ENCODE measurements at regions not wholly inside any gene's neighbourhood (a gene's known extent, or its start where the extent isn't known, plus 50 kb on each side); places are given as distances from the start of the nearest gene placed in this dataset.

DNA sequence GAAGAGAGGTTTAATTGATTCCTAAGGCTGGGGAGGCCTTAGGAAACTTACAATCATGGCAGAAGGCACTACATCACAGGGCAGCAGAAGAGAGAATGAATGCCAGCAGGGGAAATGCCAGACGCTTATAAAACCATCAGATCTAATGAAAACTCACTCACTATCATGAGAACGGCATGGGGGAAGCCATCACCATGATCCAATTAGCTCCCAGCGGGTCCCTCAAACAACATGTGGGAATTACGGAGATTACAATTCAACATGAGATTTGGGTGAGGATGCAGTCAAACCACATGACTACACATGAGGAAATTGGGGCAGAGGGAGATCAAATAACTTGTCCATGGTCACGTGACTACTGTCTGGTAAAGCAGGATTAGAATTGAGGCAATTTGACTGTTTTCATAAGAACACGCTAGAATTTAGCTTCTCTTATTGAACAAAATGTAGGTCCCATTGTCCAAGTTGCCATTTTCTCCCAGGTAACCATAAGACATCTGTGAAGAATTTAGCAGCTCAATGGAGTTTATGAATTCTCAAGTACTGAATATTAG lies 445.1 kb upstream of the CDH20 start:
- Histone ChIP-seq H3K4me2 (ENCODE audit: insufficient read depth in 1 of 2, low read depth in 2 of 2, low read length in 2 of 2) (no peak overlapping the region), H3K36me3 (ENCODE audit: control insufficient read depth in 2 of 4, insufficient read depth in 4 of 4, low read length in 3 of 4) (no peaks in the 10 kb centered on the region), H4K5ac (ENCODE audit: insufficient read length, low read depth, low read length) (no peak overlapping the region), H2BK20ac (ENCODE audit: low read length) (no peak overlapping the region), H3K4me1 (replicated peaks in 1 of 4; ENCODE audit: control insufficient read depth in 3 of 4, insufficient read depth in 4 of 4, low read length in 3 of 4) (no peaks in the 10 kb centered on the region), H3K9ac (replicated peaks in 1 of 4; ENCODE audit: extremely low read depth in 1 of 4, low read depth in 3 of 4, low read length in 3 of 4) (no peak overlapping the region), H2BK12ac (ENCODE audit: low read depth, low read length) (no peak overlapping the region), H3K4me3 (ENCODE audit: extremely low read depth in 1 of 4, insufficient read depth in 2 of 4, low read depth in 3 of 4, low read length in 4 of 4) (no peak overlapping the region), H2AFZ (ENCODE audit: low read length) (no peak overlapping the region), H3K9me3 (ENCODE audit: insufficient read depth in 2 of 2, low read depth in 1 of 2, low read length in 1 of 2) (no peaks in the 10 kb centered on the region), H4K20me1 (replicated peaks in 1 of 2; ENCODE audit: control insufficient read depth in 1 of 2, insufficient read depth in 2 of 2, low read length in 2 of 2) (no peaks in the 10 kb centered on the region), H2BK15ac (ENCODE audit: low read length) (no peak overlapping the region), H3K27me3 (replicated peaks in 1 of 4; ENCODE audit: control insufficient read depth in 3 of 4, extremely low read depth in 1 of 4, insufficient read depth in 3 of 4, low read length in 3 of 4) (peaks cover 0 to 1% (median 0%) of the 10 kb centered on the region in 4 experiments; a peak in 1 of 7 replicates), H2BK5ac (ENCODE audit: low read depth, low read length) (no peak overlapping the region), H2BK120ac (replicated peaks; ENCODE audit: low read depth, low read length) (no peak overlapping the region), H4K91ac (replicated peaks; ENCODE audit: insufficient read length, low read length) (no peak overlapping the region), H3K18ac (ENCODE audit: extremely low read depth, low read length) (no peak overlapping the region), H4K8ac (ENCODE audit: extremely low read depth, insufficient read depth, low read length) (no peak overlapping the region), H3K27ac (ENCODE audit: low read depth, low read length) (no peak overlapping the region), H3K23ac (ENCODE audit: insufficient read length) (no peak overlapping the region), H3K23me2 (ENCODE audit: low read depth, low read length) (no peaks in the 10 kb centered on the region), H2AK5ac (ENCODE audit: low read depth, low read length) (no peak overlapping the region), H3K79me2 (ENCODE audit: control insufficient read depth in 1 of 2, insufficient read depth in 2 of 2, low read length in 2 of 2) (no peaks in the 10 kb centered on the region), H3K4ac (replicated peaks; ENCODE audit: insufficient read length, low read depth, low read length) (no peak overlapping the region), H3K56ac (replicated peaks; ENCODE audit: insufficient read length, low read depth, low read length) (no peak overlapping the region), H3K14ac (ENCODE audit: insufficient read length) (no peak overlapping the region), H3K79me1 (ENCODE audit: low read depth, low read length) (no peaks in the 10 kb centered on the region)
- FAIRE-seq: no peak
- no peak for DNase-seq (ENCODE audit: low read depth in 1 of 2, low spot score in 2 of 2)
- TF ChIP-seq, protein P1, sequence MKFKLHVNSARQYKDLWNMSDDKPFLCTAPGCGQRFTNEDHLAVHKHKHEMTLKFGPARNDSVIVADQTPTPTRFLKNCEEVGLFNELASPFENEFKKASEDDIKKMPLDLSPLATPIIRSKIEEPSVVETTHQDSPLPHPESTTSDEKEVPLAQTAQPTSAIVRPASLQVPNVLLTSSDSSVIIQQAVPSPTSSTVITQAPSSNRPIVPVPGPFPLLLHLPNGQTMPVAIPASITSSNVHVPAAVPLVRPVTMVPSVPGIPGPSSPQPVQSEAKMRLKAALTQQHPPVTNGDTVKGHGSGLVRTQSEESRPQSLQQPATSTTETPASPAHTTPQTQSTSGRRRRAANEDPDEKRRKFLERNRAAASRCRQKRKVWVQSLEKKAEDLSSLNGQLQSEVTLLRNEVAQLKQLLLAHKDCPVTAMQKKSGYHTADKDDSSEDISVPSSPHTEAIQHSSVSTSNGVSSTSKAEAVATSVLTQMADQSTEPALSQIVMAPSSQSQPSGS (IDR thresholded peaks at IDR 0.05; ENCODE audit: low read length): no peak
- TF ChIP-seq NANOG (IDR thresholded peaks at IDR 0.05; ENCODE audit: insufficient read depth, low read depth, low read length, poor library complexity, severe bottlenecking) (no peak), TBP (IDR thresholded peaks at IDR 0.05; ENCODE audit: low read depth, low read length) (no peak), RFX5 (IDR thresholded peaks at IDR 0.05; ENCODE audit: borderline replicate concordance, low read depth, low read length) (no peak), TAF1 (IDR thresholded peaks at IDR 0.05; ENCODE audit: low read depth, low read length) (no peak), BRCA1 (IDR thresholded peaks at IDR 0.05; ENCODE audit: low read depth, low read length) (no peak), KDM4A (IDR thresholded peaks at IDR 0.05; ENCODE audit: low read depth, low read length, severe bottlenecking) (no peak), YY1 (IDR thresholded peaks at IDR 0.05; ENCODE audit: low read depth, low read length) (no peak), CTBP2 (IDR thresholded peaks at IDR 0.05; ENCODE audit: borderline replicate concordance, insufficient read depth, insufficient read length, low read length) (no peak)
- TF ChIP-seq, protein P2, sequence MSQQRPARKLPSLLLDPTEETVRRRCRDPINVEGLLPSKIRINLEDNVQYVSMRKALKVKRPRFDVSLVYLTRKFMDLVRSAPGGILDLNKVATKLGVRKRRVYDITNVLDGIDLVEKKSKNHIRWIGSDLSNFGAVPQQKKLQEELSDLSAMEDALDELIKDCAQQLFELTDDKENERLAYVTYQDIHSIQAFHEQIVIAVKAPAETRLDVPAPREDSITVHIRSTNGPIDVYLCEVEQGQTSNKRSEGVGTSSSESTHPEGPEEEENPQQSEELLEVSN (IDR thresholded peaks at IDR 0.05): no peak
- TF ChIP-seq, protein P3, sequence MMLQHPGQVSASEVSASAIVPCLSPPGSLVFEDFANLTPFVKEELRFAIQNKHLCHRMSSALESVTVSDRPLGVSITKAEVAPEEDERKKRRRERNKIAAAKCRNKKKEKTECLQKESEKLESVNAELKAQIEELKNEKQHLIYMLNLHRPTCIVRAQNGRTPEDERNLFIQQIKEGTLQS (IDR thresholded peaks at IDR 0.05; ENCODE audit: insufficient read depth, low read depth, low read length): no peak
- 93% methylated on average over 6 of the region's 6 CpGs; no CpG with 5 or more reads in 1 of the 2 experiments for WGBS, 2 experiments (ENCODE audit: extremely low coverage in 1 of 2, insufficient coverage in 1 of 2, insufficient read length in 1 of 2, insufficient replicate concordance in 2 of 2, low coverage in 1 of 2, low lambda C conversion rate in 2 of 2, missing lambda C conversion rate in 1 of 2)
- POLR2A ChIA-PET (ENCODE audit: partially characterized antibody): no interaction called here
- CTCF ChIA-PET (ENCODE audit: partially characterized antibody): no interaction called here

All from H1 (cell line).